ENCODE measurements at regions not wholly inside any gene's neighbourhood (a gene's known extent, or its start where the extent isn't known, plus 50 kb on each side); places are given as distances from the start of the nearest gene placed in this dataset.

- 63 to 68% methylated on average over 3 of the region's 3 CpGs for WGBS, 2 donors
- no peak for TF ChIP-seq CTCF (IDR thresholded peaks at IDR 0.05)
Observed at GRCh38 chr6:81552644-81553043, 199.8 kb downstream of the TENT5A start.

DNA sequence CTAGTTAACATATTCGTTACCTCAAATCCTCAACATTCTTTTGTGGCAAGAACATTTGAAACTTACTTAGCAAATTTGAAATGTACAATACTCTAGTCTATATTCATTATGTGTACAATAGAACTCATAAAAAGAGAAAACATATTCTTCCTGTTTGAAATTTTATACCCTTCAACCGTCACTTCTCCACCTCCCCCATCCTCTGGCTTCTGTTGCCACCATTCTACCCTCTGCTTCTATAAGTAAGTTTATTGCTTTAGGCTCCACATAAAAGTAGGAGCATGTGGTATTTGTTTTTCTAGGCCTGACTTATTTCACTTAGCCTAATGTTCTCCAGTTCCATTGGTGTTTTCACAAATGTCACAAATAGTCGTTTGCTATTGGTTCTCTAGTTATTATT is 205.3 kb downstream of the TENT5A start:
- no peak for ATAC-seq
- intact Hi-C loops (cut with DNase I), result no loop called here

More at GRCh38 chr6:81552644-81553043, 199.8 kb downstream of the TENT5A start:
- H3K4me1 ChIP-seq, result peaks cover 0 to 5% (median 0%) of the 10 kb centered on the region in 9 donors
- H3K9me3 ChIP-seq, result no peaks in the 10 kb centered on the region
- no peak overlapping the region for H3K27ac ChIP-seq
- no peak for ATAC-seq
- no peak for DNase-seq
- intact Hi-C loops (cut with DNase I), result no loop called here
- H3K4me3 ChIP-seq, result no peak overlapping the region
- H3K36me3 ChIP-seq, result no peaks in the 10 kb centered on the region
- no peaks in the 10 kb centered on the region for H3K27me3 ChIP-seq

GRCh38 chr6:81534934-81535465 is 217.5 kb downstream of the TENT5A start:
- 66 to 75% methylated on average over 2 of the region's 2 CpGs for WGBS, 2 donors
- ATAC-seq (no peak), DNase-seq (no peak)
- no peak for TF ChIP-seq CTCF (IDR thresholded peaks at IDR 0.05)
- no peak overlapping the region for H3K27ac ChIP-seq
- H3K36me3 ChIP-seq, result no peaks in the 10 kb centered on the region
- intact Hi-C loops (cut with DNase I), result no loop called here
- no peak overlapping the region for H3K4me3 ChIP-seq
- no peaks in the 10 kb centered on the region for H3K9me3 ChIP-seq
- H3K4me1 ChIP-seq, result no peaks in the 10 kb centered on the region
- no peaks in the 10 kb centered on the region for H3K27me3 ChIP-seq

More for the DNA sequence above, 205.3 kb downstream of the TENT5A start:
- no peak for TF ChIP-seq CTCF (IDR thresholded peaks at IDR 0.05)
- DNase-seq, result no peak
- Histone ChIP-seq H3K36me3 (no peaks in the 10 kb centered on the region), H3K27ac (no peak overlapping the region), H3K27me3 (no peaks in the 10 kb centered on the region), H3K9me3 (no peaks in the 10 kb centered on the region), H3K4me1 (no peaks in the 10 kb centered on the region), H3K4me3 (no peak overlapping the region)
- WGBS, 2 donors, result 86 to 93% methylated on average over 3 of the region's 3 CpGs

DNA sequence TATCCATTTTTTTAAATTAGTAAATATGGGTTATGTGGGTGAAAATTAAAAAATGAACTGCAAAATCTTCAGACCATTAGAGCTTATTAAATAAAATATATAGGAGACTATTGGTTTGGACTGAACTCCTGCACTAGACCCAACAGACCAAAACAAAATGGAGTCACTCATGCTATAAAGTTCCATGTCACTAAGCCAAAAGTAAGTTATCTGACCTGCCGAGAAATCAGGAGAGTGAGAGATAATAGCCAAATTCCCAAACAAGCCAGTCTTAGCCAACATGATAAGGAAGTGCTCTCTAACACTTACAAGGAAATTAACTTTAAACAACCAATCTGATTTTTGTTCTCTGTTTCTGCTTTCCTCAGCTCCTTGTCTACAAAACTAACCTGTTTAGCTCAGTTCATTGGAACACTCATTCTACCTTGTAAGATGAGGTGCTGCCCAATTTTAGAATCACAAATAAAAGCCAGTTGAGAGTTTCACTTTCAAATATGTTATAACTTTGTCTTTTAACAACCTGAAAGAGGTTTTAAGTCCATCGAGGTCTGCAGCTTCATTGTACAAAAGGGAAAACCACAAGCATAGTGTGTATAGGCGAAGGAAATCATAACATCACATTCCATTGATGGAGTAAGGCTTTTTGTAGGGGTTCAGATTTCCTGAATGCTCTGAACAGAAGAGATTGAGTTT is 220.5 kb downstream of the TENT5A start:
- no peaks in the 10 kb centered on the region for H3K27me3 ChIP-seq
- no peaks in the 10 kb centered on the region for H3K9me3 ChIP-seq
- H3K4me1 ChIP-seq, result no peaks in the 10 kb centered on the region
- TF ChIP-seq CTCF (IDR thresholded peaks at IDR 0.05), result no peak
- intact Hi-C loops (cut with DNase I), result no loop called here
- WGBS, 2 donors, result 62 to 63% methylated on average over 3 of the region's 3 CpGs
- H3K4me3 ChIP-seq, result no peak overlapping the region
- no peak overlapping the region for H3K27ac ChIP-seq
- no peaks in the 10 kb centered on the region for H3K36me3 ChIP-seq
- DNase-seq, result no peak
- no peak for ATAC-seq
